CD14-positive monocyte (primary cell): ENCODE measurements at regions not wholly inside any gene's neighbourhood (a gene's known extent, or its start where the extent isn't known, plus 50 kb on each side); places are given as distances from the start of the nearest gene placed in this dataset.
A peak's percentile ranks its signal among the peaks of the same experiment; 100 is the strongest.
"Not testable (repeated sequence)": the region's sequence is repeated elsewhere in the genome, so short reads cannot be mapped to it uniquely, and the experiment has no call there.

Source experiments
- DNase-seq, 3 donors: peaks; one replicate each; pipeline ENCODE4 v3.0.0-alpha.2; 2011 to 2022
- H2AFZ ChIP-seq: 2 replicates; pipeline ENCODE4 v1.6.0; 2012; ENCODE audit warnings: mild to moderate bottlenecking, low read depth, low read length, inconsistent platforms; ENCODE audit not compliant: insufficient read depth, poor library complexity, severe bottlenecking
- H3K27ac ChIP-seq, 2 donors: 1 replicate in 1 of 2; 2 replicates in 1 of 2; pipeline ENCODE4 v1.5.1; 2012 to 2013; ENCODE audit warnings: low read length in 2 of 2, control low read depth in 1 of 2, inconsistent platforms in 1 of 2, low read depth in 1 of 2, mild to moderate bottlenecking in 1 of 2
- H3K27me3 ChIP-seq, 2 donors: one replicate each; pipeline versions ENCODE4 v1.6.0 to v1.6.1; 2011 to 2013; ENCODE audit warnings: low read length in 2 of 2; ENCODE audit not compliant: control insufficient read depth in 2 of 2, insufficient read depth in 2 of 2
- H3K36me3 ChIP-seq, 2 donors: replicated peaks in 1 of 2; 1 replicate in 1 of 2; 2 replicates in 1 of 2; pipeline versions ENCODE4 v1.5.1 to v1.6.1; 2012 to 2013; ENCODE audit warnings: low read length in 2 of 2, control low read depth in 1 of 2, inconsistent platforms in 1 of 2, mild to moderate bottlenecking in 1 of 2; ENCODE audit not compliant: insufficient read depth in 2 of 2, control insufficient read depth in 1 of 2
- H3K4me1 ChIP-seq, 2 donors: 1 replicate in 1 of 2; 2 replicates in 1 of 2; pipeline versions ENCODE4 v1.5.1 to v1.6.1; 2012 to 2013; ENCODE audit warnings: low read length in 2 of 2, control low read depth in 1 of 2, inconsistent platforms in 1 of 2, mild to moderate bottlenecking in 1 of 2, moderate library complexity in 1 of 2; ENCODE audit not compliant: insufficient read depth in 2 of 2, control insufficient read depth in 1 of 2
- H3K4me2 ChIP-seq: replicated peaks from 2 replicates; pipeline ENCODE3; 2012; ENCODE audit warnings: low read length, moderate library complexity, mild to moderate bottlenecking; ENCODE audit not compliant: poor library complexity, severe bottlenecking; ENCODE audit errors: extremely low read depth
- H3K4me3 ChIP-seq, 3 experiments: fragments of 200-600 bp in 1 of 3; sonication (generic) in 1 of 3; replicated peaks in 1 of 3; 1 replicate in 2 of 3; 2 replicates in 1 of 3; pipeline ENCODE4 v1.5.1; 2011 to 2013; ENCODE audit warnings: low read length in 3 of 3, mild to moderate bottlenecking in 3 of 3, control low read depth in 2 of 3, low read depth in 2 of 3, inconsistent platforms in 1 of 3, moderate library complexity in 1 of 3
- H3K79me2 ChIP-seq: 2 replicates; pipeline ENCODE4 v1.6.0; 2012; ENCODE audit warnings: mild to moderate bottlenecking, control low read depth, inconsistent platforms, low read length, moderate library complexity; ENCODE audit not compliant: insufficient read depth
- H3K9ac ChIP-seq: 2 replicates; pipeline ENCODE4 v1.6.0; 2017; ENCODE audit warnings: low read length, mild to moderate bottlenecking; ENCODE audit not compliant: insufficient read depth, poor library complexity, severe bottlenecking
- H3K9me3 ChIP-seq, 2 donors: replicated peaks in 1 of 2; 1 replicate in 1 of 2; 2 replicates in 1 of 2; pipeline versions ENCODE4 v1.5.1 to v1.6.1; 2012 to 2013; ENCODE audit warnings: low read length in 2 of 2, control low read depth in 1 of 2; ENCODE audit not compliant: control insufficient read depth in 1 of 2, insufficient read depth in 1 of 2
- H4K20me1 ChIP-seq: 2 replicates; pipeline ENCODE4 v1.6.0; 2012; ENCODE audit warnings: mild to moderate bottlenecking, low read length, control low read depth, moderate library complexity; ENCODE audit not compliant: insufficient read depth
- H3K27ac Mint-ChIP-seq, 7 donors: one replicate each; pipeline ENCODE4 v1.8.0; 2020; ENCODE audit warnings: mild to moderate bottlenecking in 7 of 7, mixed read lengths in 7 of 7, moderate library complexity in 6 of 7, inconsistent platforms in 2 of 7
- H3K27me3 Mint-ChIP-seq, 3 donors: one replicate each; pipeline ENCODE4 v1.8.0; 2021 to 2022; ENCODE audit warnings: low read depth in 3 of 3, mild to moderate bottlenecking in 3 of 3, mixed read lengths in 3 of 3, moderate library complexity in 3 of 3, inconsistent platforms in 1 of 3
- H3K36me3 Mint-ChIP-seq, 2 donors: one replicate each; pipeline ENCODE4 v1.8.0; 2020; ENCODE audit warnings: mixed read lengths in 2 of 2, inconsistent platforms in 1 of 2, mild to moderate bottlenecking in 1 of 2
- H3K4me1 Mint-ChIP-seq: one replicate; pipeline ENCODE4 v1.8.0; 2020; ENCODE audit warnings: mild to moderate bottlenecking, mixed read lengths
- H3K4me3 Mint-ChIP-seq, 2 donors: one replicate each; pipeline ENCODE4 v1.8.0; 2020; ENCODE audit warnings: mild to moderate bottlenecking in 2 of 2, mixed read lengths in 2 of 2, moderate library complexity in 1 of 2
- H3K9me3 Mint-ChIP-seq, 7 donors: one replicate each; pipeline ENCODE4 v1.8.0; 2020 to 2022; ENCODE audit warnings: mixed read lengths in 7 of 7, mild to moderate bottlenecking in 6 of 7, moderate library complexity in 6 of 7, inconsistent platforms in 2 of 7
- CTCF ChIP-seq: fragments of 200-600 bp; IDR thresholded peaks from one replicate; pipeline ENCODE4 v1.8.0; 2022; ENCODE audit warnings: antibody characterized with exemption, mild to moderate bottlenecking
- WGBS: methylation state at CpG from one replicate; pipeline ENCODE4 v1.1.5; 2013; ENCODE audit warnings: missing lambda C conversion rate; ENCODE audit not compliant: insufficient coverage; 5-methylcytosine and 5-hydroxymethylcytosine counted together
- intact Hi-C, 2 donors: fragments of 100-400 bp; cut with micrococcal nuclease; formaldehyde crosslinking; loops; one replicate each; pipeline versions ENCODE4 v1.15.0 to v1.15.1; 2023

- H3K9me3 Mint-ChIP-seq, H3K27ac ChIP-seq, H3K27ac Mint-ChIP-seq, H3K4me1 ChIP-seq, H3K79me2 ChIP-seq, H3K4me2 ChIP-seq, intact Hi-C loops, H2AFZ ChIP-seq, H3K27me3 Mint-ChIP-seq, DNase-seq, H3K36me3 Mint-ChIP-seq, H3K4me3 Mint-ChIP-seq, H4K20me1 ChIP-seq, H3K4me3 ChIP-seq, H3K9me3 ChIP-seq, H3K4me1 Mint-ChIP-seq, H3K36me3 ChIP-seq, H3K27me3 ChIP-seq, H3K9ac ChIP-seq: not testable (repeated sequence)
- WGBS = 75% methylated on average over 2 of the region's 3 CpGs
Observed at GRCh38 chr10:42193588-42193987, 444.8 kb downstream of the ZNF33B start.

DNA sequence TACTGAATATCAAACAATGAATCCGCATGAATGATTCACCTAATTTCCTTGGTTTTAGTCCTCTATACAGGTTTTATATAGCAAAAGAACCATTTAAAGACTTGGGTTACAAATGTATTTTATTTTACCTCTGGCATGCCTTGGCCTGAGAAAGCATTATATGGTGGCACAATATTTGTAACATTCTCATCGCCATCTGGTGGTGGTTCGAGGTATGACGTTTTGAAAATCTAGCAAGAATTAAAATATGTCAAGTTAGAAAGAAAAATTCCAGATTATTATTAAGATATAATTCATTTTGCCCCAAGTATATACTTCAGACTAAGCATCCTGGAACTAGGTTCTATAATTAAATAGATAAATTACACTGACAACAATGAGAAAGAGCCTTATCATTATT lies 445.9 kb downstream of the ZNF33B start:
- H3K36me3 ChIP-seq, H3K9ac ChIP-seq, H3K36me3 Mint-ChIP-seq, intact Hi-C loops, H3K4me2 ChIP-seq, H3K9me3 ChIP-seq, H3K27ac ChIP-seq, H3K4me1 Mint-ChIP-seq, H3K9me3 Mint-ChIP-seq, H2AFZ ChIP-seq, H3K4me3 ChIP-seq, H3K27ac Mint-ChIP-seq, H3K27me3 Mint-ChIP-seq, DNase-seq, H4K20me1 ChIP-seq, H3K79me2 ChIP-seq, H3K4me1 ChIP-seq, H3K4me3 Mint-ChIP-seq, H3K27me3 ChIP-seq: not testable (repeated sequence)
- WGBS = no CpG with 5 or more reads among the region's 4 CpGs
- TF ChIP-seq CTCF = peak; percentile 69

DNA sequence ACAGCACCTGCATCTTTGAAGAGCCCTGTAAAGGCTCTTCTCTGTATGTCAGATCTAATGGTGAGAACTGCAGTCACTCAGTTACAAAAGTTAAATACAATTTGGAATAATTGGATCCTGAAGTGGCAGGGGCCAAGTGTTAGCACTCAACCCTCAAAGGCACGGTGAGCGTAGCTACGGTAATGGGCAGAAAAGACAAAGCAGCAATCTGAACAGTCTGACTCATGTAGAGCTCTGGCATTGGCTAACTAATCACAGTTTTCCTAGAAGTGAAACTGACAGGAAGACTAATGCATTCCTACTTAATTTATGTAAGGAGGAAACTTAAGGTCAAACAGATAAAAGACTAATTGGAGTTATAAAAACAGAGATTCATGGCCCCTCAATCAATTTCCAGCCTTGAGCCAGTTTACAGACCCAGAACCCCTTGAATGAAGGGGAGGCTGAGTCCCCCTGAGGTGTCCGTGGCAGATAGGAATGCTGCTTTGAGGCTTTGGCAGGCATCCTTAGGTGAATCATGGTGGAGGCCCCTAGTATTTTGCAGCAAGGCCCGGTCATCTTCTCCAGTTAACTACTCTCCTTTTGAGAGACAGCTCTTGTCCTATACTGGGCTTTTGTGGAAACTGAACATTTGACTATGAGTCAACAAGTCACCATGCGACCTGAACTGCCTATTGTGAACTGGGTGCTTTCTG lies 450.7 kb downstream of the ZNF33B start:
- H3K4me1 Mint-ChIP-seq, H3K9me3 Mint-ChIP-seq, H3K27me3 ChIP-seq, H3K27ac ChIP-seq, H3K79me2 ChIP-seq, intact Hi-C loops, H3K36me3 Mint-ChIP-seq, H3K9me3 ChIP-seq, H3K36me3 ChIP-seq, H3K4me2 ChIP-seq, H3K4me1 ChIP-seq, DNase-seq, H3K27ac Mint-ChIP-seq, H2AFZ ChIP-seq, H4K20me1 ChIP-seq, H3K4me3 Mint-ChIP-seq, H3K4me3 ChIP-seq, H3K9ac ChIP-seq, H3K27me3 Mint-ChIP-seq: not testable (repeated sequence)
- WGBS = 96% methylated on average over 3 of the region's 6 CpGs
